DMS53 treated with DMSO at 0.1 percent for 48 hours (cell line): ENCODE measurements at regions not wholly inside any gene's neighbourhood (a gene's known extent, or its start where the extent isn't known, plus 50 kb on each side); places are given as distances from the start of the nearest gene placed in this dataset.

Experiments
- DNase-seq: peaks from one replicate; lab custom pipeline; 2025; ENCODE audit not compliant: unreplicated experiment; lab: John Stamatoyannopoulos, UW

DNA sequence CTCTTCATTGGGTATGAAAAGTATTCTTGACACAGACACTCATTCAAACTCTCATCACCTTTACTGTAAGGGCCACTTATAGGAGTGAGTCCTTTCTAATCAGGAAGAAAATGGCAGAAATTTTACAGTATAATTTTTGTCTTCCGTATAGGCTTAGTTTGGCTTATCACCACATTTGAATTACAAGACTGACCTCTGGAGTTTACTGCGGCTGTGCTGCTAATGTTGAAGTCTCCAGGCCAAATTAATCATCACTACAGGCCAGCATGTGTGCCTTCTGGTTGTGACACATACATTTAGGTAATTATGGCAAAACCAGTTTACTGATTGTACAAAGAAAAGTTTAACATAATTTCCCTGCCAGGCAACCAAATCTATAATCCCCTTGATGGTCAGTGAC is 753.6 kb upstream of the GCFC2 start:
- DNase-seq = no peak

DNA sequence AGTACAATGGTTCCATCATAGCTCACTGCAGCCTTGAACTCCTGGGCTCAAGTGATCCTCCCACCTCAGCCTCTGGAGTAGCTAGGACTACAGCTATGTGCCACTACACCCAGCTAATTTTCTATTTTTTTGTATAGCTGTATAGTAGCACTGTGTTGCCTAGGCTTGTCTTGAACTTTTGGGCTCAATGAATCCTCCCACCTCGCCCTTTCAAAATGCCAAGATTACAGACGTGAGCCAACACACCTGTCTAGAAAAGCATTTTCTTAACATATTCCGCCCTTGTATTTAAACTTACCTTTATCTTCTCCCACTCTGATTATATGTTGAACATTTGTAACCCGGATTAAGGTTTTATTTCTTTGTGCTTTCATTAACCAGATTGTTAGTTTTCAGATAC is 750.7 kb upstream of the GCFC2 start:
- no peak for DNase-seq

DNA sequence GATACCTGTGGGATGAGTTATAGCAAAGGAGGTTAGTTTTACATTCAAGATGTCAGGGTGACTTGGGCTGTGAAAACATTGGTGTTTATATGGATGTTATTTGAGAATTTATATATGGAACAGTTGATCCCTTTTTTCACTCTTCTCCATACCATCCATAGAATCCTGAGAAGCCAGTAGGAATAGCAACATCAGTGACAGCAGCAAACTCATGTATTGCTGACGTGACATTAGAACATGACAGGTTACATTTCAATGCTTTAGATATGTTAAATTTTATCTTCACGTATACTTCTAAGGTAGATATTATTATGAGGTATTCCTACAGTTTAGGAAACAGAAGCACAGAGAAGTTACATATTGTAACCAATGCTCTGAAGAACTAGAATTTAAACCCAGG is 745.2 kb upstream of the GCFC2 start:
- DNase-seq = no peak

DNA sequence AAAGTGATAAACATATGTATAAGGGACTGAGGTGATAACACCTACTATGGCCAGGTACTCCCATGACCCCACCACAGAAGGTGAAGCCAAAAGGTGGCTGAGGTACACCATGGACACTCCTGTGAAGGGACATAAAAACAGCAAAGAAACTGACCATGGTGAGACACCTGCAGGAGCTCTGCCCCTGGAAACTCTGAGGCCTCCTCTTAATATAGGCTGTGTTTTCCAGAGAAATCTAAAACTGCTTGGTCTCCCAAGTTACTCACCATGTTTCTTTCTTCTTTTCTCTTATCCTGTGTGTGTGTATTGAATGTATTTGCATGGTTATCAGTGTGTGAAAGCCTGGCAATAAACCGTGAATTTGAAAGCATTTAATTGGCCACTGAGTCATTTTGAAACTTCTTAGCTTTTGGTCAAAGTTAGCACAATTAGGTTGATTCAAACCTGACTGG is 739.3 kb upstream of the GCFC2 start:
- no peak for DNase-seq

DNA sequence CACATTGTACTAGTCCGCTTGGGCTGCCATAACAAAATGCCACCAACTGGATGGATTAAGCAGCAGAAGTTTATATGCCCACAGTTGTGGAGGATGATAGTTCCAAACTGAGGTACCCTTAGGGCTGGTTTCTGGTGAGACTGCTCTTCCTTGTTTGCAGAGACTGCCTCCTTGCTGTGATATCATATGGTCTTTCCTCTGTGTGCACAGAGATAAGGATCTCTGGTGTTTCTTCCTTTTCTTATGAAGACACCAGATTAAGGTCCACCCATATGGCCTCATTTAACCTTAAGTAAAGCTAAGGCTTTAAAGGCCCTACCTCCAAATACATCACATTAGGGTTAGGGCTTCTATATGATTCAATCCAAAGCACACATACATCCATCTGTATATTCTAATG is 738.2 kb upstream of the GCFC2 start:
- no peak for DNase-seq

DNA sequence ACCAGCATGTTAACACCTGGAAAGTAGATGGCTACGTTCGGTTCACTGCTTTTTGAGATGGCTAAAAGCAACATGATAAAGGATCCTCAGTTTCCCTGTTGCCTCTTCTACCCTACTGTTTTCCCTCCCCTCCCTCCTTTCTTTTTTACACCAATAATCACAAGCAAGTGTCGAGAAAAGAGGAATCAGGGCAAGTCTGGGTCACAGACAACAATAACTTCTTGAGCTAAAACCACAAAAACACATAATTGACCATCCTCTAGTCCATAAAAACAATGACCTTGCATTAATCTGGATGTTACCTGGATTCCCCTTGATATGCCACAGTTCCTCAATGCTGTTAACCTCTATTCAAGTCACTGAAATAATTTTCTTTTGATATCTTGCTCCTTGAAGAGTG is 736.6 kb upstream of the GCFC2 start:
- DNase-seq = no peak

DNA sequence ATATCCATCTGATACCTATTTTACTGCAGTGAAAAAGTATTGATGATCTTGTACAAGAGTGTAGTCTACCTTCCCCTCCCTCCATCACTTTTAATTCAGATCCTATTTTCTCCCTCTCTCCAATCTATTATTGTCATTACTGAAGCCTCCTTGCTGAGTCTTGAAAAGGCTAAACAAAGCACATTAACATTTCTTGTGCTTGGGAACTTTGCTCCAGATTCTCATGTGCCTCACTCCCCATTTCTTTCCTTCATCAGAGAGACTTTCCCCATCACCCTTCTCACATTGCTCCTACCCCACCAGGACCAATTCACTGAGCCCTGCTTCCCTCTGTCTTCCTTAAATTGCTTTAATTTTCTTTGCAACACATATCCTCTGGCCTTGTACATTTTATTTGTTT is 736.2 kb upstream of the GCFC2 start:
- no peak for DNase-seq

DNA sequence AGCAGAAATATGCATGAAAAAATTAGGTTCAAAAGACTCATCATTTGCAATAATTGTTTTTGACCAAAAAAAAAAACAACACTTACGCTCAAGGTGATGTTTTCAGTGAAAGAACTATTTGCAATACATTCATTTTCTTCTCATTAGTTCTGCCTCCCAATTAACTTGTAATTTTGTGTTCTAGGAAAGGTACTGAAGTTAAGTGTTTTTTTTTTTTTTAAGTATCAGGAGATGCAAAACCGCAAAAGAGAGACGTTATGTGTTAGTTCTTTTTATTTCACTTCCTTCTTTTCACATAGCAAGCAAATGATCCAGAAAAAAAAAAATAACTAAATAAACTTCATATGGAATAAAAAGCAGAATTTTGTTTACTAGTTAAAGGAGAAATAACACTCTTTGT is 735.2 kb upstream of the GCFC2 start:
- DNase-seq = no peak

DNA sequence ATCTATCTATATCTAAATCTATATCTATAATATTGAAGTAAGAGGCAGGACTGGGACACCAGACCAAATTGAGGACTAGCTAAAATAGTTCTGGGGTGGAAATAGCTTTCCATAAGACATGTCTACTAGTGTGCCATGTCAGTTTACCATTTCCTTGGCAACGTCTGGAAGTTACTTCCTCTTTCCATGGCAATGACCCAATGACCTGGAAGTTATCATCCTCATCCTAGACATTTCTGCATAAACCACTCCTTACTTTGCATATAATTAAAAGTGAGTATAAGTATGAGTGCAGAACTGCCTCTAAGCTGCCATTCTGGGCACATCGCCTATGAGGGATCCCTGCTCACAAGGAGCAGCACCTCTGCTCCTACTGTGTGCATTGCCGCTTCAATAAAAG is 734.0 kb upstream of the GCFC2 start:
- DNase-seq = no peak

DNA sequence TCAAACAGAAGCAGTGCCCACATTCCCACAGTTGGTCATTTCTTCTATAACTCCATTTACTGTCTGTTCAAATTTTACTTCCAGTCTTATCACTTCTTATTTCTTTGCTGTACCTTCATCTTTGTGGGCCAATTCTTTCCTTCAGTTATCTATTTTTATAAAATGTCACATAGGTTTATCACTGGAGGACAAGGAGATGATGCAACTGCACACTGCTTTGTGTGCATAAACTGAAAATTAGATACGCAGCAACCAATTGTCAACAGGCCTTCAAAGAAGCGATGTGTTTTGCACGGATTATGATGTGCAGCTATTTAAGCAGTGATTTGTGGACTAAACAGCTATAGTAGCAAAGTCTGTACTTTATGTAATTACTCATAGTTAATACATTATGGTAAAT is 726.8 kb upstream of the GCFC2 start:
- DNase-seq = no peak

DNA sequence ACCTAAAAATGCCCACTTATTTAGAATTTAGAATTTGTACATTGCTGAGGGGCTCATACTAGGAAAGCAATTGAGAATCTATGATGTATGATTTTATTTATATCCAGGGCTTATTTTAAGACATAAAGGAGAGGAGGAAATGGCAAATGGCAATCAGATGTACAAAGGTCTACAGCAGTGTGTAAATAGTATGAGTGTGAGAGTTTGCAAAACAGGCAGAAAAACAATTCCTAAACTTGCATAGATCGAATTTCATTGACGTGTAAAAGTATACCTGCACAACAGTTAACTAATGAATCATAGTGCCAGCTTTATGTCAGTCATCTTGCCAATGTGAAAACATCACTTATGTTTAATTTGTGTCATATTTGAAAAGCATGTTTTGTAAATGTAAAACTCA is 718.7 kb upstream of the GCFC2 start:
- peak; percentile 62 for DNase-seq

DNA sequence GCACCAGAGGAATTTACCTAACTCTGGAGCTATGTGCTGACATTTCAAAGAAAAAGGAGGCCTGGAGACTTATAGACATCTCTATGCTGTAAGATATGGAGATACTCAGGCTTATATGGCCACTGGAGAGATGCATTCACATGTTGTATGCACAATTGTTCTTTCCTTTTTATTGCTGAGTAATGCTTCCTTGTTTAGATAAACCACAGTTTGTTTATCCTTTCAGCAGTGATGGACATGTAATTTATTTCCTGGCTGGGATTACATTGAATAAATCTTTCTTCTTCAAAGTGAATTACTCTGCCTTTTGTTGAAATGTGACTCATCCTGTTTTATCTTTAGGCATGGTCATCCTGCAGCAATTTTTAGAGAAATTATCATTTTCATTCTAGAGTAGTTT is 716.7 kb upstream of the GCFC2 start:
- DNase-seq = peak; percentile 26

DNA sequence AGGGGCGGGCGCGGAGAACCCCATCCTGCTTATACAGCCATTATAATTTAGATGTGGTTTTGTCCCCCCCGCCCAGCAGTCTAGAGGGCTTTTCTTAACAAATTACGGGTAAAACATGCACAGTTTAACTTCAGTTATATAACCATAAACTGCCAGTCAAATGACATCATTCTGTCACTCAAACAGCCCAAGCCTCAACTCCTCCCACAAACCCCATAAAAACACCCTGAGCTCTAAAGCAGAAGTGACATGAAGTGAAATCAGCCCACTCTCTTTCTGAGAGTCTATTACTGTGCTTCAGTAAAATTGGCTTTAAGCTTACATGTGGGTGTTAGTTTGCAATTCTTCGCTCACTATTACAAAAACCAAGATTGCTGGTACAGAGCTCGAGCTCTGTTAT is 705.1 kb upstream of the GCFC2 start:
- DNase-seq = no peak

DNA sequence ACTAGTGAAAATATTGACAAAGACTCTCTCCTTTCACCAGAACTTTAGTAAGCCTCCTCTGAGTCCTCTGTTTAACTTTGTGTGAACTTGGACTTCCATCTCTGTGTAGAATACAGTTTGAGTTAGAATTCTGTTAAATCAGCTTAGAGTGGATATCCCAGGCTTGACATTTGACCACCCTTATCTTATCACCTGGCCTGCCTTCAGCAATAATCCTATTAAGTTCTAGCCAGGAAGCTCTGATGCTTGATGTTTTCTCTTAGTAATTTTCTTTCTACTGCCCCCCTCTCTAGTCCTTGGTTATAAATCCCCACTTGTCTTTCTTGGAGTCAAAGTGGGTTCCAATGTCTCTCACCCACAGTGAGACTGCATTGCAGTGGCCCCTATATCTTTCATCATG is 702.7 kb upstream of the GCFC2 start:
- DNase-seq = no peak

DNA sequence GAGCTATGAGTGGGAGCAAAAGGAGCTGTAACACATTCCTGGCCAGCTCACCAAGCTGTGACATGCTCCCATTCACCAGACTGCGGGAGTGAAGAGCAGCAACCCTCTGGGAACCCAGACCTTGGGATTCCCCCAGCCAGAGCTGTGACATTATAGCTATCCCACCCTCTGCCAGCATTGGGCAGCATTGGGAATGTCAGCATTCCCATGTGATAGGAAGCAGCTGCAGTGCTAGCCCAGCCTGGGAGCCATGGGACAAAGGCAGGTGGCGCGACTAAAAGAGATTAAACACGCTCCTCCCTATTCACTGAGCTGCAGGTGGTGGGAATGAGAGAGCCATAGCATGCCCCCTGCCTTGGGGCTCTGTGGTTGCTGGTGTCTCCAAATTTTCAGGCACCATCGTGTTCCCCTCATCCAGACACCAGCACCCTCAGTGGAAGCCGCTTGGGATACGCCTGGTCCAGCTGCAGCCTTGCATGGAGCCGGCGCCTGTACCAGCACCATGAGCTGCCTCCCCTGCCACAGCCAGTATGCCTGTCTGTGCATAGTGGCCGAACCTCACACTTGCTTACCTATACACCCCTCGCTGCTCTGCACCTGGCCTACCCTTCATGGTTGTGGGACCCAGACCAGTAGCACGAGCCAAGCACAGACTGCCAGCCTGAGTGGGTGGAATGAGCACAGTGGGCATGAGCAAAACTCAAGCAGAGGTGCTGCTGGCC is 695.6 kb upstream of the GCFC2 start:
- DNase-seq = no peak

DNA sequence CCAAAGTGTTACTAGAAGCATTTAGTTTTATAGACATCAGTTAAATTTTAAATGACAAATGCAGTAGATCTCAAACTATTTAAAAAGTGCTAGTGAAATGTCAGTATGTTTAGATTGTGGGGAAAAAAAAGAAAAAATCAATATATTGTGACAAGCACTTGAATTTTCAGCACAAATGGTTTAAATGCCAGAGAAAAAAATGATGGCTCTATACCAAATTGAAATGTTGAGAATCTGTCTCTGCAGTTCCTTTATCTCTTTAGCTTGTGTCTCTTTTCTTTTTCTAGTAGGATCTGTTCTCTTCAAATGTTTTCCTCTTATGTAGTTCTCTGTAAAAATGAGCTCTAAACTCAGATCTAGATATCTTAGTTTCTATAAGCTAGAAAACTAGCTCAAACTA is 682.6 kb upstream of the GCFC2 start:
- DNase-seq = no peak

DNA sequence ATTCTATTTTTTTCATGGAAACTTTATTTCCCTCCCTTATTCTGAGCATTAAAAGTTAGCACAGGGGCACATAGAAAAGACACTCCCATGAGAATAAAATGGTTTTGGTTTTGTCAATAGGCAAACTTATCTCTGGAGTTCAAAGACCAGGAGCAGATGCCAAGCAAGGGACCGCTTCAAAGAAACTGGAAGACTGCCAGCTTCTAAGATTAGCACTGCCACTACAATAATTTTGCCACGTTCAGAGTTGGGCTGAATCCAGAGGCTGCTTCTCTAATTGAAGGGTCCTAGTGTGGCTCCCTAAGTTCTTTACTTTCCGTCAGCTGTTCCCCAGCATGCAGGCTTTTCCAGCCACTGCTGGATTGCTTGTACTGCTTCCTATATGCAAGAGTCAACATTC is 681.0 kb upstream of the GCFC2 start:
- DNase-seq = no peak

DNA sequence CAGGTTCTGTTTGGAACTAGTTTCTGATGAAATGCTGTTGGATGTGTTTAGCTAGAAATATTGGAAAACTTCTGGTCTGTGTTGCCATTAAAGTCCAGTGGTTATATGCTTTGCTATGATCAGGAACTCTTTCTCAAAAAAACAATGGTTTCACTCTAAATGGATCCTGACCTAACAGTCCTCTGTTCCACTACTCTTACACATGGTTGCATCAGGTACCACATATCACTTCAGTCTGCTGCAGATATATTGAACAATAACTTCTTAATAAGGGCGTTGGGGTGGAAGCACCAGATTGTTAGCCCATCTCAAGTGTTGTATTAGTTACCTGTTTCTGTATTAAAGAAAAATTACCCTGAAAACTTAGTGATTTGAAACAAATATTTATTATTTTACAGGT is 676.6 kb upstream of the GCFC2 start:
- no peak for DNase-seq

DNA sequence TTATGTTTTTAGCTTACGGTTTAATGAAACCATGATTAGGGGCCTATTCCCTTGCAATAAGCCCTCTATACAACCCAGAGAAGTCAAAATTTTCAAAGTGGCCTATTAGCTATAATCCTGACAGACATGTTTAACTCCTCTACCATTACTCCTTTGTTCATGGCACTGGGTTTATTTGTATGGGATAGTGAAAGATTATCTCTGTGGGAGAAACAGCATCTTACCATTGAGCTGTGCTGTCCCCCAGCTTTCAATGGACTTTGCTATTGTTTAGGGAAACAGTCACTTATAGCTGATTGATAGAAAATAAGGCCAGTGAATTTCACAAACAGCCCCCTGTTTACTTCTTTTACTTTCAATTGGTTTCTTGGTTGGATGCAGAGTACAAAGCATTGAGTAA is 675.2 kb upstream of the GCFC2 start:
- DNase-seq = no peak

DNA sequence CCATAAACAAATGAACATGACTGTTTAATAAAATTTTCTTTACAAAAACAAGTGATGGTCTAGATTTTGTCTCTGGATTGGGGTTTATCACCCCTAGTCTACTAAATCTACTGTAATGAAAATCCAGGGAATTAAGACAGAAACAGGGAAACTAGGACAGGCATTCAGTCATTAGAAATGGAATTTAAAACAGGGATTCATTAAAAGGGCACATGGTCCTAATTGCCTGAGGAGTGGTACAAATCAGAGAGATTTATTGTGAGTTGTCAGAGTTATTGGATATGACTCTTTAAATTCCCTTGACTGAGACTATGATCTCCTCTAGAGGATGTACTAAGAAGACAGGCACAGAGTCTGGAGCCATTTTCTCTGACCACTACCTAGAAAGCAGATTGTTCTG is 670.9 kb upstream of the GCFC2 start:
- DNase-seq = no peak

DNA sequence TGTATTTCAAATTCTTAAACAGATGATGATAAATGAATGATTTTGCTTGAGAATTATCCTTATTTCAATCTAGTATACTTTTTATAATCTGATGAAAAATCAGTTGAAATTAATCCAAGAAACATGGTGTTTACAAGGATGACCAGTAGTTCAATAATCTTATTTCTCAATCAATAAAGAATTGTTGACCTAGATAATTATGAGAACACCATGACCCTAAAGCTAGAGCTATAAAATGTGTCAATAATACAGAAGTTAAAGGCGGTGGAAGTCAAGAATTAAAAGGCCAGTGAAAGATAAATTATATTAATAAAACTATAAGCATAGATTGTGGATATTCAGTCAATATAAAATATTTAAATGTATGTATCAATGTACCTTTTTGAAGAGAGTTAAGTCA is 667.4 kb upstream of the GCFC2 start:
- DNase-seq = no peak

DNA sequence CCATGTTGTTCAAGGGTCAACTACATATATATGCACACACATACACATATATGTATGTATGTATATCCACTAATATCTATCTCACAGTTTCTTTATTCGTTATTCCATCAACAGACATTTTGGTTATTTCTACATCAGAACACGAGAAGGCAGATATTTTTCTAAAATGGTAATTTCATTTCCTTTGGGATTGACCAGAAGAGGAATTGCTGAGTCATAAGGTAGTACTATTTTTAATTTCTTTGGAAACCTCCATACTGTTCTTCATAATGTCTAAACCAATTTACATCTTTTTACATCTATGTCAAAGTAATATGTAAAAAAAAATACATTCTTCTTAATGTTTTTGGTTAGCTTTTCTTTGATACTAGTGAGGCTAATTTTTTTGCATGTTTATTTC is 630.7 kb upstream of the GCFC2 start:
- no peak for DNase-seq

DNA sequence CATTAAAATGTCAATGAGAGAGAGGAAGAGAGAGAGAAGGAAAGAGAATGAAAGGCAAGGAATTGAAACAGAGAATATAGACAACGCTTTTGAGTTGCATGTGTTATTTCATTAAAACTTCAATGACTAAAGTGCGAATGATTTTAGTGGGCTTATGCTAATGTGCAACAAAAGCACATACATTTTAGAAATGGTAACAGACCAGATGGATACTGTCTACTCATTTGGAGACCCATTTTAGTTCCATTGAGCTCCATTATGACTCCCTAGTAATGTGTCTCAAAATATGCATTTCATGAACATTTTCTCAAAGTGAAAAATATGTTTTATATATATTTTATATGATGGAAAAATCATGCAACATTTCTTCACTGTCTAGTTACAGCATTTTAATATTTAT is 622.2 kb upstream of the GCFC2 start:
- DNase-seq = no peak

DNA sequence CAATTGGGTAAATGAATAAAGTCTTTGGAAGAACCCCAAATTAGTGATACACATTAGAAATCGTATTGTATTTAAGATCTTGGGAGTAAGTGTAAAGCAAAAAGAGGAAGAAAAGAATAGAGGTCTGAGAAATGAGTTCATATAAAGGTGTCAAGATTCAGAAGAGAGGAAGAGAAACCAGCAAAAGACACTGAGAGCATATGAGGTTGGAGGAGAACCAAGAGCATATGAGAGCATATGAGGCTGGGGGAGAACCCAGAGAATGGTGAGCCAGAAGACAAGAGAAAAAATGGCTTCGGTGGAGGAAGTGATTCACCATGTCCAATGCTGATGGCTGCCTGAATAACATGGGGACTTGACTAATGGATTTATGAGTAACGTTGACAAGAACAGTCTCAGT is 620.1 kb upstream of the GCFC2 start:
- no peak for DNase-seq
